Brain microvascular endothelial cell (primary cell): ENCODE measurements at regions not wholly inside any gene's neighbourhood (a gene's known extent, or its start where the extent isn't known, plus 50 kb on each side); places are given as distances from the start of the nearest gene placed in this dataset.

Experiments
- DNase-seq: peaks from one replicate; pipeline ENCODE4 v3.0.0-alpha.2; 2020
- H3K27ac ChIP-seq: fragments of 250-450 bp; sonication (Bioruptor Pico); 2 replicates; pipeline ENCODE4 v1.5.1; 2020; ENCODE audit warnings: mild to moderate bottlenecking, moderate library complexity
- H3K27me3 ChIP-seq: fragments of 250-450 bp; sonication (Bioruptor Pico); replicated peaks from 2 replicates; pipeline ENCODE4 v1.5.1; 2020; ENCODE audit warnings: mild to moderate bottlenecking
- H3K36me3 ChIP-seq: fragments of 250-450 bp; sonication (Bioruptor Pico); replicated peaks from 2 replicates; pipeline ENCODE4 v1.5.1; 2020; ENCODE audit warnings: mild to moderate bottlenecking
- H3K4me3 ChIP-seq: 2 replicates; pipeline ENCODE4 v1.5.1; 2011; ENCODE audit warnings: low read depth, mild to moderate bottlenecking, control low read depth, low read length, moderate library complexity
- in situ Hi-C: cut with HindIII; loops from 2 replicates; pipeline ENCODE4 v1.10.0; 2017; ENCODE audit warnings: low sequenced_read_pairs, low pct_ligation_motif_present
- TF ChIP-seq, protein P1 (sequence below): IDR thresholded peaks from 2 replicates; pipeline ENCODE4 v1.5.1; 2011; ENCODE audit warnings: low read depth, mild to moderate bottlenecking, moderate library complexity, low read length, control low read depth, inconsistent platforms; ENCODE audit errors: missing control alignments

DNA sequence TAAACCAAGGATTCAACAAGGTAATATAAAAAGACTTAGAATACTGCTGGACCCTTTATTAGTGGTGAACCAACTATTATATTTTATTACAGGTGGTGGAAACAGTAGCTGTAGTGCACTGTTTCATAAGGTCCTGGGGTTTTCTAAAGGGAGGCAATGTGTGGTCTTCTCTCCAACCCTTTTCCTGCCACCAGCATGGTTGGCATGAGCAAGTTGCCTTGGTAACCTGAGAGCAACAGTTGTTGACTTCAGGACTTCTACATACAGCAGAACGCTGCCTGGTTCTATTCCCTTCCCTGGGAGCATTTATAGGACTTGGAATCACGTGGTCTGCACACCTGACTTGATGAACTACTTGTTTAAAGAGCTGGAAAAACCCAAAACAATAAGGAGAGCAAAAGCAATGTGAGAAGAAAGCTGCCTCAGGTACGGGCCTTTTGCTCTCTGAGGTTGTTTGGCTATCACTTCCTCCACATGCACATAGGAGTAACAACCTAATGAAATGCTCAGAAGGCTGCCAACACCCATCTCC, 81.1 kb upstream of the RAI14 start:
- no peaks in the 10 kb centered on the region for H3K27me3 ChIP-seq
- in situ Hi-C loops, result no loop called here
- DNase-seq, result no peak

DNA sequence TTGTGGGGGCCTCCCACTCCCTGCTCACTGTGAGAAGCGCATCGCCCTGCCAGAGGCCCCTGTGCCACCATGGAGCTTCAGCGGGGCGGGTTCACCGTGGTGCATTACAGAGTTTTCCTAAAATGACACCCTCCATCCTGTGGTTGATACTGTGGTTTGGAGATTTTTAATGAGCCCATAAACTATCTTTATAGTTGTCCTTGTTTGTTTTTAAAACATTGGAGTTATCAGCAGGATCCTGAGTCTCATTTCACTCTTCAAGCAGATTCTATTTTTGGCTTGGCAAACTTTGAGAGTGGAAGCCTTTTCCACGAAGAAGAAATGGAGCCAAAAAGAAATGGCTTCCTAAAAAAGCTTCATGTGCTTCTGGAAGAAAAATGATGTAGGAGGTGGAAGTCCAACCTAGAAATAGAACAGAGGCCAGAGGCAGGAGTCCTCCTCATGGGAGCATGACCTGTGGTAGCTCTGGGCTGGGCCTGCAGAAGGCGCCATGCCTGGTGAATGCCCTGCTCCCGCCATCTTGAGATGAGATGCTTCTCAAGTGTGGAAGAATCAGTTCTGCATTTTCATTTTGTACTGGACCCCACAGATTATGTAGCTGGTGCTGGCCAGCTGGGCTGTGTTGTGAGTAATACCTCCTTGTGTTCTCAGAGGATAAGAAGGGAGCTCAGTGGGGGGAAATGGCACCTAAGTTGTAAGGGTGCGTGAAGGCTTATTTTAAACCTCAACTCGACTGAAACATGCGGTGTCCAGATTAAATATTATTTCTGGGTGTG, 79.0 kb upstream of the RAI14 start:
- H3K4me3 ChIP-seq, result no peak overlapping the region
- DNase-seq, result no peak
- no peaks in the 10 kb centered on the region for H3K27me3 ChIP-seq
- no peaks in the 10 kb centered on the region for H3K36me3 ChIP-seq
- no peak overlapping the region for H3K27ac ChIP-seq
- in situ Hi-C loops, result no loop called here
- TF ChIP-seq, protein P1, sequence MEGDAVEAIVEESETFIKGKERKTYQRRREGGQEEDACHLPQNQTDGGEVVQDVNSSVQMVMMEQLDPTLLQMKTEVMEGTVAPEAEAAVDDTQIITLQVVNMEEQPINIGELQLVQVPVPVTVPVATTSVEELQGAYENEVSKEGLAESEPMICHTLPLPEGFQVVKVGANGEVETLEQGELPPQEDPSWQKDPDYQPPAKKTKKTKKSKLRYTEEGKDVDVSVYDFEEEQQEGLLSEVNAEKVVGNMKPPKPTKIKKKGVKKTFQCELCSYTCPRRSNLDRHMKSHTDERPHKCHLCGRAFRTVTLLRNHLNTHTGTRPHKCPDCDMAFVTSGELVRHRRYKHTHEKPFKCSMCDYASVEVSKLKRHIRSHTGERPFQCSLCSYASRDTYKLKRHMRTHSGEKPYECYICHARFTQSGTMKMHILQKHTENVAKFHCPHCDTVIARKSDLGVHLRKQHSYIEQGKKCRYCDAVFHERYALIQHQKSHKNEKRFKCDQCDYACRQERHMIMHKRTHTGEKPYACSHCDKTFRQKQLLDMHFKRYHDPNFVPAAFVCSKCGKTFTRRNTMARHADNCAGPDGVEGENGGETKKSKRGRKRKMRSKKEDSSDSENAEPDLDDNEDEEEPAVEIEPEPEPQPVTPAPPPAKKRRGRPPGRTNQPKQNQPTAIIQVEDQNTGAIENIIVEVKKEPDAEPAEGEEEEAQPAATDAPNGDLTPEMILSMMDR, result no peak

More for the DNA sequence above, 81.1 kb upstream of the RAI14 start:
- Histone ChIP-seq H3K4me3 (no peak overlapping the region), H3K27ac (no peak overlapping the region), H3K36me3 (no peaks in the 10 kb centered on the region)
- TF ChIP-seq, protein P1, result no peak

DNA sequence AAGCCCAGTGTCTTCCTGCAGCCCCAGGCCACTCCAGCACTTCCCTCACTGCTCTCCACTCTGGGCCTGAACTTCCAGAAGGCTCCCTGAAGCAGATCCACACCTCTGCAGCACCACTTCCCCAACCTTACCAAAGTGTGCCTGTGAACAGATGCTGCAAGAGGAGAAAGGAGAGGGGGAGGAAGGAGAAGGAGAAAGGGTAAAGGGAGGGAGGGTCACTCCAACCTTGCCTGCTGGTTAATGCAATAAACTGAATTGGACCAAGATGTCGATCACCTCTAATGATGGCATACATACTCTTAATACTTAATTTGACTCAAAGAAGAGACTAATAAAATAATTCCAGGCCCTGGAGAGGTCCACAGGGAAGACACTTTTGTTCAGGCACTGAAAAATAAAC, 77.2 kb upstream of the RAI14 start:
- no peak overlapping the region for H3K27ac ChIP-seq
- TF ChIP-seq, protein P1, result no peak
- DNase-seq, result no peak
- no peaks in the 10 kb centered on the region for H3K36me3 ChIP-seq
- H3K4me3 ChIP-seq, result no peak overlapping the region
- in situ Hi-C loops, result no loop called here
- H3K27me3 ChIP-seq, result no peaks in the 10 kb centered on the region

DNA sequence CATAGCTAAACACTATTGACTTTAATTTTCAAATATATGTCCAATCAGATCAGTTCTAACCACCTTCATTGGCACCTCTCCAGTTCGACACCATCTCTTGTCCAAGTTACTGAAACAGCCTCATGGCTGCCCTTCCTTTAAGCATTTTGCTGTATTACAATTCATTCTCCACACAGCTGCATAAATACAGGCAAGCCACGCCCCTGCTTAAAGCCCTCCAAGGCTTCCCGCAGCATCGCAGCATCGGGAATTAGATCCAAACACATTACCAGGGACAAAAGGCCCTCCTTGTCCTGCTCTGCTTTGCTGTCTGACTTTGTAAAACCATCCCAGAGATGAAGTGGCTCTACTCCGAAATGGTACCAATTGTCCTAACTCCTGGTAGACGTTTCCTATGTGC, 75.1 kb upstream of the RAI14 start:
- no peaks in the 10 kb centered on the region for H3K27me3 ChIP-seq
- H3K36me3 ChIP-seq, result no peaks in the 10 kb centered on the region
- TF ChIP-seq, protein P1, result no peak
- in situ Hi-C loops, result no loop called here
- no peak overlapping the region for H3K4me3 ChIP-seq
- H3K27ac ChIP-seq, result no peak overlapping the region
- no peak for DNase-seq

DNA sequence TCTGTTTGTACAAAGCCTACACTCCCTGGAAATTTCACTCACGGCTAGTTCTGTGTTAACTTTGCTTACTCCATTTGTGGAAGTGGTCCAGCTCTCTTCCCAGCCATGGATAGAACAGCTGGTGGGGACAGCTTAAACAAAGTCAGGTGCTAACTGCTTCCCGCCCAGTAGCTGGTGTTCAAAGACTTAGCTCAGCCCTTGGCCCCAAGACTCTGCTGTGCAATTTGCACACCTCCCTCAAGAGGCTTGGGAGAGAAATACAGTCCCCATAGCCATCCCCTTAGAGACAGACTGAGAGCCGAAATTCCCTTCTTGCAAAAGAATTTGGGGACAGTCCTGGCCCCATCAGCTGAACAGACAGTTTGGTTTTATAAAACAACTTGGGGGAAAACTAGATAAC, 73.8 kb upstream of the RAI14 start:
- Histone ChIP-seq H3K27ac (no peak overlapping the region), H3K4me3 (no peak overlapping the region), H3K27me3 (no peaks in the 10 kb centered on the region), H3K36me3 (no peaks in the 10 kb centered on the region)
- no peak for DNase-seq
- TF ChIP-seq, protein P1, result peak; percentile 27
- in situ Hi-C loops, result no loop called here
